Panc1 (cell line): ENCODE measurements at regions not wholly inside any gene's neighbourhood (a gene's known extent, or its start where the extent isn't known, plus 50 kb on each side); places are given as distances from the start of the nearest gene placed in this dataset.

Experiments used
- ATAC-seq: fragments of 200-7000 bp; cut with Tn5 transposase; 2 replicates; pipeline ENCODE4 v1.9.1; 2020; ENCODE audit warnings: mild to moderate bottlenecking, moderate library complexity
- BruUV-seq: library from RNA; stranded (reverse); fragments of 400-500 nt; replicated peaks from 2 replicates; lab custom pipeline; 2021; lab: Mats Ljungman, UMichigan
- CTCF ChIA-PET: fragments of 300-600 bp; sonication (Branson Sonifier 250); formaldehyde crosslinking; loops from one replicate; lab custom pipeline; 2022; ENCODE audit warnings: antibody characterized with exemption; lab: Charles Lee
- POLR2A ChIA-PET: fragments of 300-600 bp; sonication (Branson Sonifier 250); formaldehyde crosslinking; loops from one replicate; lab custom pipeline; 2022; ENCODE audit warnings: antibody characterized with exemption; lab: Charles Lee
- DNase-seq: peaks from one replicate; pipeline ENCODE4 v3.0.0-alpha.2; 2010; ENCODE audit warnings: low read depth, low spot score
- H3K27ac ChIP-seq: 2 replicates; pipeline ENCODE4 v1.5.1; 2011; ENCODE audit warnings: mild to moderate bottlenecking, low read length, inconsistent platforms
- H3K27me3 ChIP-seq: fragments of 200-500 bp; sonication (Bioruptor generic); 2 replicates; pipeline ENCODE4 v1.6.0; 2014; ENCODE audit warnings: low read length, inconsistent platforms; ENCODE audit not compliant: control insufficient read depth, insufficient read depth
- H3K36me3 ChIP-seq: fragments of 200-500 bp; sonication (Bioruptor generic); 2 replicates; pipeline ENCODE4 v1.5.1; 2014; ENCODE audit warnings: inconsistent platforms, mild to moderate bottlenecking, low read length, moderate library complexity; ENCODE audit not compliant: control insufficient read depth, insufficient read depth
- H3K4me1 ChIP-seq: 2 replicates; pipeline ENCODE4 v1.5.1; 2011; ENCODE audit warnings: inconsistent platforms, mild to moderate bottlenecking, low read length, moderate library complexity; ENCODE audit not compliant: control insufficient read depth, insufficient read depth
- H3K4me3 ChIP-seq, 2 experiments: 2 replicates each; pipeline ENCODE4 v1.5.1; 2011 to 2012; ENCODE audit warnings: low read depth in 2 of 2, low read length in 2 of 2, mild to moderate bottlenecking in 2 of 2, inconsistent platforms in 1 of 2, moderate library complexity in 1 of 2
- H3K9me3 ChIP-seq: fragments of 200-500 bp; sonication (Bioruptor generic); 2 replicates; pipeline ENCODE4 v1.5.1; 2014; ENCODE audit warnings: low read depth, mild to moderate bottlenecking, inconsistent platforms, low read length, moderate library complexity; ENCODE audit not compliant: control insufficient read depth, insufficient read depth
- POLR2AphosphoS5 ChIP-seq: IDR thresholded peaks from 2 replicates; pipeline ENCODE4 v1.6.1; 2012; ENCODE audit warnings: mild to moderate bottlenecking, low read depth, low read length, moderate library complexity
- SIN3A ChIP-seq: IDR thresholded peaks from 2 replicates; pipeline ENCODE4 v1.6.1; 2012; ENCODE audit warnings: low read depth, mild to moderate bottlenecking, low read length, moderate library complexity, borderline replicate concordance; ENCODE audit not compliant: insufficient read depth
- TCF7L2 ChIP-seq: IDR thresholded peaks from 2 replicates; pipeline ENCODE4 v1.6.1; 2011; ENCODE audit warnings: mild to moderate bottlenecking, low read depth, low read length, inconsistent platforms
- in situ Hi-C: cut with HindIII; loops from 2 replicates; pipeline ENCODE4 v1.10.0; 2016; ENCODE audit warnings: low sequenced_read_pairs, low pct_unique_long_range_greater_than_20kb
- intact Hi-C: fragments of 100-400 bp; cut with micrococcal nuclease; formaldehyde crosslinking; loops from one replicate; pipeline ENCODE4 v1.10.0; 2022; ENCODE audit not compliant: unreplicated experiment
- TF ChIP-seq, protein P1 (sequence below), 2 experiments: IDR thresholded peaks; 2 replicates each; pipeline ENCODE4 v1.6.1; 2011 to 2012; ENCODE audit warnings: low read depth in 2 of 2, control low read depth in 1 of 2, low read length in 1 of 2, mild to moderate bottlenecking in 1 of 2, moderate library complexity in 1 of 2; ENCODE audit not compliant: insufficient read depth in 1 of 2
- TF ChIP-seq, protein P2 (sequence below): fragments of 450-650 bp; IDR thresholded peaks from 2 replicates; pipeline ENCODE4 v1.5.1; 2017; ENCODE audit warnings: mild to moderate bottlenecking

DNA sequence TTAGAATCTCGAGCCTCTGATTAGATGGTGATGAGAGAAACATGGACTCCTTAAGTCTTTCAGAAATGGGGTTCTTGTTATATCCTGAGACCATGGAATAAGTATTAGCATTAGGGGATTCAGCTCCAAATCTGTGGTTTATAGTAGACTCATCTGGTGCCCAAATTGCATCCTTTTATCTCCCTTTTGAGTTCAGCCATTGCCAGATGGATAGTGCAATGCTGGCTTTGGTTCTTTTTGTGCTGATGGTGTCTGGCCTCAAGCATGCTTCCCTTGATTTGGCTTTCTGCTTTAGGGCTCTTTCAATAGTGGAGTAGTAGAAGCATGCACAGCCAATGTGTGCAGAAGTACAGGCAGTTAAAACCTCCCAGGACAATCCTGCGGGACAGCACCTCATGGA is 306.4 kb downstream of the TSN start:
- POLR2A ChIA-PET: no interaction called here
- H3K27me3 ChIP-seq: no peaks in the 10 kb centered on the region; the same call in 1 of the 2 replicates
- no peak for DNase-seq
- CTCF ChIA-PET: no interaction called here
- no TSS peak for BruUV-seq
- TF ChIP-seq POLR2AphosphoS5 (no peak), SIN3A (no peak), TCF7L2 (no peak)
- TF ChIP-seq, protein P1, sequence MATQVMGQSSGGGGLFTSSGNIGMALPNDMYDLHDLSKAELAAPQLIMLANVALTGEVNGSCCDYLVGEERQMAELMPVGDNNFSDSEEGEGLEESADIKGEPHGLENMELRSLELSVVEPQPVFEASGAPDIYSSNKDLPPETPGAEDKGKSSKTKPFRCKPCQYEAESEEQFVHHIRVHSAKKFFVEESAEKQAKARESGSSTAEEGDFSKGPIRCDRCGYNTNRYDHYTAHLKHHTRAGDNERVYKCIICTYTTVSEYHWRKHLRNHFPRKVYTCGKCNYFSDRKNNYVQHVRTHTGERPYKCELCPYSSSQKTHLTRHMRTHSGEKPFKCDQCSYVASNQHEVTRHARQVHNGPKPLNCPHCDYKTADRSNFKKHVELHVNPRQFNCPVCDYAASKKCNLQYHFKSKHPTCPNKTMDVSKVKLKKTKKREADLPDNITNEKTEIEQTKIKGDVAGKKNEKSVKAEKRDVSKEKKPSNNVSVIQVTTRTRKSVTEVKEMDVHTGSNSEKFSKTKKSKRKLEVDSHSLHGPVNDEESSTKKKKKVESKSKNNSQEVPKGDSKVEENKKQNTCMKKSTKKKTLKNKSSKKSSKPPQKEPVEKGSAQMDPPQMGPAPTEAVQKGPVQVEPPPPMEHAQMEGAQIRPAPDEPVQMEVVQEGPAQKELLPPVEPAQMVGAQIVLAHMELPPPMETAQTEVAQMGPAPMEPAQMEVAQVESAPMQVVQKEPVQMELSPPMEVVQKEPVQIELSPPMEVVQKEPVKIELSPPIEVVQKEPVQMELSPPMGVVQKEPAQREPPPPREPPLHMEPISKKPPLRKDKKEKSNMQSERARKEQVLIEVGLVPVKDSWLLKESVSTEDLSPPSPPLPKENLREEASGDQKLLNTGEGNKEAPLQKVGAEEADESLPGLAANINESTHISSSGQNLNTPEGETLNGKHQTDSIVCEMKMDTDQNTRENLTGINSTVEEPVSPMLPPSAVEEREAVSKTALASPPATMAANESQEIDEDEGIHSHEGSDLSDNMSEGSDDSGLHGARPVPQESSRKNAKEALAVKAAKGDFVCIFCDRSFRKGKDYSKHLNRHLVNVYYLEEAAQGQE (IDR thresholded peaks at IDR 0.05; ENCODE audit: insufficient read depth in 1 of 2, low read depth in 2 of 2, low read length in 1 of 2): no peak
- TF ChIP-seq, protein P2, sequence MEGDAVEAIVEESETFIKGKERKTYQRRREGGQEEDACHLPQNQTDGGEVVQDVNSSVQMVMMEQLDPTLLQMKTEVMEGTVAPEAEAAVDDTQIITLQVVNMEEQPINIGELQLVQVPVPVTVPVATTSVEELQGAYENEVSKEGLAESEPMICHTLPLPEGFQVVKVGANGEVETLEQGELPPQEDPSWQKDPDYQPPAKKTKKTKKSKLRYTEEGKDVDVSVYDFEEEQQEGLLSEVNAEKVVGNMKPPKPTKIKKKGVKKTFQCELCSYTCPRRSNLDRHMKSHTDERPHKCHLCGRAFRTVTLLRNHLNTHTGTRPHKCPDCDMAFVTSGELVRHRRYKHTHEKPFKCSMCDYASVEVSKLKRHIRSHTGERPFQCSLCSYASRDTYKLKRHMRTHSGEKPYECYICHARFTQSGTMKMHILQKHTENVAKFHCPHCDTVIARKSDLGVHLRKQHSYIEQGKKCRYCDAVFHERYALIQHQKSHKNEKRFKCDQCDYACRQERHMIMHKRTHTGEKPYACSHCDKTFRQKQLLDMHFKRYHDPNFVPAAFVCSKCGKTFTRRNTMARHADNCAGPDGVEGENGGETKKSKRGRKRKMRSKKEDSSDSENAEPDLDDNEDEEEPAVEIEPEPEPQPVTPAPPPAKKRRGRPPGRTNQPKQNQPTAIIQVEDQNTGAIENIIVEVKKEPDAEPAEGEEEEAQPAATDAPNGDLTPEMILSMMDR: no peak
- intact Hi-C loops (no loop called here), in situ Hi-C loops (no loop called here)
- no peaks in the 10 kb centered on the region for H3K4me1 ChIP-seq
- no peaks in the 10 kb centered on the region for H3K9me3 ChIP-seq
- no peak overlapping the region for H3K4me3 ChIP-seq
- no peak overlapping the region for H3K27ac ChIP-seq
- ATAC-seq: no peak
- H3K36me3 ChIP-seq: no peaks in the 10 kb centered on the region

DNA sequence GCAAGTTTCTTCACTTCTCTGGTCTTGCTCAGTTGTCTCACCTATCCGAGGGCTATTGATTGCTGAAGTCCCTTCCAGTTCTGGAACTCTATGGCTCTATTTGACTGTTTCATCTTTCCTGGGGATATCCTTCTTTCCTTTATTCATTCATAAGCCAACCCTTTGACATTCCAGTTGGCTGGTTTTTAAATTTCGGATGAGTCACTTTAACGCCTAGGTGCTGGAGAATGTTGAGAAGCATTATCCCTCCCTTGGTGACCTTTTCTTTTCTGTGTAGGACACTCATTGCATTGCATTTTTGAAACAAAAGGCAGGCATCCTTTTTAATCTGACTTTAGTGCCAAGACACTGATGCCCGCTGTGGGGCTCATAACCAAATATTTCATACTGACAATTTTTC is 307.1 kb downstream of the TSN start:
- ATAC-seq (no peak), DNase-seq (no peak)
- Histone ChIP-seq H3K4me3 (no peak overlapping the region), H3K4me1 (no peaks in the 10 kb centered on the region), H3K9me3 (no peaks in the 10 kb centered on the region), H3K27ac (no peak overlapping the region), H3K36me3 (no peaks in the 10 kb centered on the region), H3K27me3 (no peaks in the 10 kb centered on the region; the same call in 1 of the 2 replicates)
- TF ChIP-seq SIN3A (no peak), TCF7L2 (no peak), POLR2AphosphoS5 (no peak)
- TF ChIP-seq, protein P1 (IDR thresholded peaks at IDR 0.05; ENCODE audit: insufficient read depth in 1 of 2, low read depth in 2 of 2, low read length in 1 of 2): no peak
- TF ChIP-seq, protein P2: no peak
- in situ Hi-C loops: no loop called here
- intact Hi-C loops: no loop called here
- ChIA-PET CTCF (no interaction called here), POLR2A (no interaction called here)
- BruUV-seq: no TSS peak
